WTC11 (cell line): ENCODE measurements at regions not wholly inside any gene's neighbourhood (a gene's known extent, or its start where the extent isn't known, plus 50 kb on each side); places are given as distances from the start of the nearest gene placed in this dataset.

Source experiments
- TP53 ChIP-seq: sonication (generic); formaldehyde crosslinking; IDR thresholded peaks from 2 replicates; pipeline ENCODE4 v1.8.1; 2023; ENCODE audit warnings: mild to moderate bottlenecking, missing genetic modification reagents
- TF ChIP-seq, protein P1 (sequence below): sonication (generic); formaldehyde crosslinking; IDR thresholded peaks from 2 replicates; pipeline ENCODE4 v1.8.0; 2022; ENCODE audit warnings: mild to moderate bottlenecking, missing genetic modification reagents
- TF ChIP-seq, protein P2 (sequence below): fragments of 200-600 bp; IDR thresholded peaks from 2 replicates; pipeline ENCODE4 v1.8.0; 2022; ENCODE audit warnings: antibody characterized with exemption

DNA sequence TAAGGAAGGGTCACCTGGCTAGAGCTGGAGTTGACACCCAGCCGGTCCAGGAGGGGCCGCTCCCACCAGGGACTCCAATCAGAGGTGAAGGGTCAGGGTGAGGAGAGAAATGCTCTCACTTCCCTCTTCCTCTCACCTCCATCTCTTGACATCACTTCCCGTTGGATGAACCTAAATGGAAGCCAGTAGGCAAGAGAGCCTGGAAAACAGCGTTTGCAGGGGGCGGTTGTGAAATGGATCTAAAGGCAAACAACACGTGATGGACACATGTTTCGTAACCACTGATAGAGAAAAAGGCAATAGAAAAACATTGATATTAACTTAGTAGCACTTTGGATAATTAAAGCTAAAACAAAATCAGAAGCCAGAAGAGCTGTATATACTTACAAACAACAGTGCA is 105.6 kb upstream of the FOXA2 start:
- TF ChIP-seq, protein P1, sequence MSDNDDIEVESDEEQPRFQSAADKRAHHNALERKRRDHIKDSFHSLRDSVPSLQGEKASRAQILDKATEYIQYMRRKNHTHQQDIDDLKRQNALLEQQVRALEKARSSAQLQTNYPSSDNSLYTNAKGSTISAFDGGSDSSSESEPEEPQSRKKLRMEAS (CRISPR knock-in tag) = no peak
- TF ChIP-seq, protein P2, sequence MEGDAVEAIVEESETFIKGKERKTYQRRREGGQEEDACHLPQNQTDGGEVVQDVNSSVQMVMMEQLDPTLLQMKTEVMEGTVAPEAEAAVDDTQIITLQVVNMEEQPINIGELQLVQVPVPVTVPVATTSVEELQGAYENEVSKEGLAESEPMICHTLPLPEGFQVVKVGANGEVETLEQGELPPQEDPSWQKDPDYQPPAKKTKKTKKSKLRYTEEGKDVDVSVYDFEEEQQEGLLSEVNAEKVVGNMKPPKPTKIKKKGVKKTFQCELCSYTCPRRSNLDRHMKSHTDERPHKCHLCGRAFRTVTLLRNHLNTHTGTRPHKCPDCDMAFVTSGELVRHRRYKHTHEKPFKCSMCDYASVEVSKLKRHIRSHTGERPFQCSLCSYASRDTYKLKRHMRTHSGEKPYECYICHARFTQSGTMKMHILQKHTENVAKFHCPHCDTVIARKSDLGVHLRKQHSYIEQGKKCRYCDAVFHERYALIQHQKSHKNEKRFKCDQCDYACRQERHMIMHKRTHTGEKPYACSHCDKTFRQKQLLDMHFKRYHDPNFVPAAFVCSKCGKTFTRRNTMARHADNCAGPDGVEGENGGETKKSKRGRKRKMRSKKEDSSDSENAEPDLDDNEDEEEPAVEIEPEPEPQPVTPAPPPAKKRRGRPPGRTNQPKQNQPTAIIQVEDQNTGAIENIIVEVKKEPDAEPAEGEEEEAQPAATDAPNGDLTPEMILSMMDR = no peak
- TF ChIP-seq TP53 (CRISPR knock-in tag) = no peak
